Ishikawa (cell line): ENCODE measurements at regions not wholly inside any gene's neighbourhood (a gene's known extent, or its start where the extent isn't known, plus 50 kb on each side); places are given as distances from the start of the nearest gene placed in this dataset.

Source experiments
- CEBPB ChIP-seq: IDR thresholded peaks from 2 replicates; pipeline ENCODE4 v1.6.1; 2012
- CREB1 ChIP-seq: IDR thresholded peaks from 2 replicates; pipeline ENCODE4 v1.6.1; 2012; ENCODE audit warnings: low read depth
- EGR1 ChIP-seq: IDR thresholded peaks from 2 replicates; pipeline ENCODE4 v1.6.1; 2012
- EP300 ChIP-seq: IDR thresholded peaks from 2 replicates; pipeline ENCODE4 v1.6.1; 2012; ENCODE audit warnings: borderline replicate concordance
- FOXM1 ChIP-seq: IDR thresholded peaks from 2 replicates; pipeline ENCODE4 v1.6.1; 2012; ENCODE audit warnings: low read depth, borderline replicate concordance
- NFIC ChIP-seq: IDR thresholded peaks from 2 replicates; pipeline ENCODE4 v1.6.1; 2012
- RAD21 ChIP-seq: IDR thresholded peaks from 2 replicates; pipeline ENCODE4 v1.6.1; 2012; ENCODE audit warnings: low read depth
- TAF1 ChIP-seq: IDR thresholded peaks from 2 replicates; pipeline ENCODE4 v1.6.1; 2012; ENCODE audit warnings: low read depth, mild to moderate bottlenecking
- TCF12 ChIP-seq: IDR thresholded peaks from 2 replicates; pipeline ENCODE4 v1.6.1; 2012; ENCODE audit warnings: low read depth
- TEAD4 ChIP-seq: IDR thresholded peaks from 2 replicates; pipeline ENCODE4 v1.6.1; 2012
- YY1 ChIP-seq: IDR thresholded peaks from 2 replicates; pipeline ENCODE4 v1.6.1; 2012; ENCODE audit warnings: low read depth
- ZBTB7A ChIP-seq: IDR thresholded peaks from 2 replicates; pipeline ENCODE4 v1.6.1; 2012; ENCODE audit warnings: low read depth
- TF ChIP-seq, protein P1 (sequence below): IDR thresholded peaks from 2 replicates; pipeline ENCODE4 v1.6.1; 2012
- TF ChIP-seq, protein P2 (sequence below): IDR thresholded peaks from 2 replicates; pipeline ENCODE4 v1.6.1; 2012
- TF ChIP-seq, protein P3 (sequence below): IDR thresholded peaks from 2 replicates; pipeline ENCODE4 v1.6.1; 2012; ENCODE audit warnings: low read depth, mild to moderate bottlenecking

DNA sequence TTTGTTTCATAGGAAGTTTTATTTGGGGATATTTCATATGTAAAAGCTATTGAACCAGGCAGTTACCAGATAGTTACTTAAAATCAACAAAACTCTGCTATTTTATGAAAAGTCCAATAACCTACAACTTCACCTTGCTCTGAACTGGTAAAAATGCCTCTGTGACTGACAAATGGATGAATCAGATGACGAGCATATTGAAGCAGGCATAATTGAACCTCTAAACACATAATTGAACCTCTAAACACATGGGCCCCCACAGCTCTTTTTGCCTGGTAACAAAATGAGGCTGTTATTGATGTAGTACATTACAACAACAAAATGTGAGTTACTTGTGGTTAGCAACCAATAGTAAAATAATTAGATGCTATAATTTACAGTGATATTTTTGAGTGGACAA lies 99.7 kb downstream of the MBL2 start:
- no peak for TF ChIP-seq FOXM1
- no peak for TF ChIP-seq TAF1
- TF ChIP-seq CEBPB = no peak

DNA sequence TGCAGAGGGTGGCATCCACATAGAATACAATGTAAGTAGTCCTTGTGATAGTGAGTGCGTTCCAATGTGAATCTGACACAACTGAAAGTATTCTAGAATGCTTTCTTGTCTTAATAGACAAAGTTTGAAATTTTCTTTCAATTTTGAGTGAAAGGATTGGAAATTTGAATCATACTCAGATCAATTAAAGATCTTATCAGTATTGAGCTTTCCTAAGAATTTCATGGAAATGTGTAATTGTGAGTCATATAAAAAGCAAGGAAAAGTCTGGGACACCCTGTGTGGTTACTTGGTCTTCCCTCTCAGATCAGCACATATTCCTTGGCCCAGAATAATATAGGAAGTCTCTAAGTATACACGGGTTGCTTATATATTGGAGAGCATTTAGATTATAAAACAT lies 99.1 kb downstream of the MBL2 start:
- TF ChIP-seq, protein P1, sequence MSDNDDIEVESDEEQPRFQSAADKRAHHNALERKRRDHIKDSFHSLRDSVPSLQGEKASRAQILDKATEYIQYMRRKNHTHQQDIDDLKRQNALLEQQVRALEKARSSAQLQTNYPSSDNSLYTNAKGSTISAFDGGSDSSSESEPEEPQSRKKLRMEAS = no peak
- TF ChIP-seq NFIC (no peak), FOXM1 (no peak), TEAD4 (no peak), TAF1 (no peak)
- TF ChIP-seq, protein P2, sequence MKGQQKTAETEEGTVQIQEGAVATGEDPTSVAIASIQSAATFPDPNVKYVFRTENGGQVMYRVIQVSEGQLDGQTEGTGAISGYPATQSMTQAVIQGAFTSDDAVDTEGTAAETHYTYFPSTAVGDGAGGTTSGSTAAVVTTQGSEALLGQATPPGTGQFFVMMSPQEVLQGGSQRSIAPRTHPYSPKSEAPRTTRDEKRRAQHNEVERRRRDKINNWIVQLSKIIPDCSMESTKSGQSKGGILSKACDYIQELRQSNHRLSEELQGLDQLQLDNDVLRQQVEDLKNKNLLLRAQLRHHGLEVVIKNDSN = no peak

DNA sequence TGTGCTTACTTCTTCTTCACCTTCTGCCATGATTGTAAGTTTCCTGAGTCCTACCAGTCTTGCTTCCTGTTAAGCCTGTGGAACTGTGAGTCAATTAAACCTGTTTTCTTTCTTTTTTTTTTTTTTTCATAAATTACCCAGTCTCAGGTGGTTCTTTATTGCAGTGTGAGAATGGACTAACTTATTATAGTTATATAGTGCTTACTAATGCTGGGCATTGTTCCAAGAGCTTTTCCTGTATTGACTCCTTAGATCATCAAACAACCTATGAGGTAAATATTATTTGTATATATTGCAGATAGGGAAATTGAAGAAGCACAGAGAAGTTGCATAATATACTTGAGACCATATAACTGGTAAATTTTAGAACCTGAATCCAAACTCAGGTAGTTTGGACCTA lies 98.1 kb downstream of the MBL2 start:
- TF ChIP-seq CEBPB = no peak

DNA sequence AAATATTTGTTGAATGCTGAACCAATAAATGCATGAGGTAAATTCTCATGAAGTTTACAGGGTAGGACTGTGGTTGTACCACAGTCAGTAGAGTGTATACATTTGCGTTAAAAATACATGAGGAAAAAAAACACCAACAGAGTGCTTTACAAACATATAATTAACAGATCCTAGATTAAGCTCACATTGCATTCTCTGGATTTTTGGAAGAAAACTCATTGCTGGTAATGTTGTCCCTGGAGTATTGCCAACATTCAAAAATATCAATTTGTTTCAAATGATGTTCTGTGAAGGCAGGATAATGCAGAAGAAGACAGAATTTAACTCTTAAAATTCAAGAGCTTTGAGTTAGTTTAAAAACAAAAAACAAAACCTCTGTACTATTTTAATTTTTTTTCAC lies 95.5 kb downstream of the MBL2 start:
- TF ChIP-seq NFIC = peak; percentile 73
- TF ChIP-seq EP300 = peak; percentile 44; the same call in 1 of the 2 replicates
- TF ChIP-seq TCF12 = no peak
- peak; percentile 44; the same call in 1 of the 2 replicates for TF ChIP-seq FOXM1
- TF ChIP-seq YY1 = no peak
- no peak for TF ChIP-seq TAF1
- no peak for TF ChIP-seq RAD21
- no peak for TF ChIP-seq CREB1
- TF ChIP-seq, protein P2 = no peak
- no peak for TF ChIP-seq EGR1
- peak; percentile 89 for TF ChIP-seq TEAD4
- TF ChIP-seq, protein P3, sequence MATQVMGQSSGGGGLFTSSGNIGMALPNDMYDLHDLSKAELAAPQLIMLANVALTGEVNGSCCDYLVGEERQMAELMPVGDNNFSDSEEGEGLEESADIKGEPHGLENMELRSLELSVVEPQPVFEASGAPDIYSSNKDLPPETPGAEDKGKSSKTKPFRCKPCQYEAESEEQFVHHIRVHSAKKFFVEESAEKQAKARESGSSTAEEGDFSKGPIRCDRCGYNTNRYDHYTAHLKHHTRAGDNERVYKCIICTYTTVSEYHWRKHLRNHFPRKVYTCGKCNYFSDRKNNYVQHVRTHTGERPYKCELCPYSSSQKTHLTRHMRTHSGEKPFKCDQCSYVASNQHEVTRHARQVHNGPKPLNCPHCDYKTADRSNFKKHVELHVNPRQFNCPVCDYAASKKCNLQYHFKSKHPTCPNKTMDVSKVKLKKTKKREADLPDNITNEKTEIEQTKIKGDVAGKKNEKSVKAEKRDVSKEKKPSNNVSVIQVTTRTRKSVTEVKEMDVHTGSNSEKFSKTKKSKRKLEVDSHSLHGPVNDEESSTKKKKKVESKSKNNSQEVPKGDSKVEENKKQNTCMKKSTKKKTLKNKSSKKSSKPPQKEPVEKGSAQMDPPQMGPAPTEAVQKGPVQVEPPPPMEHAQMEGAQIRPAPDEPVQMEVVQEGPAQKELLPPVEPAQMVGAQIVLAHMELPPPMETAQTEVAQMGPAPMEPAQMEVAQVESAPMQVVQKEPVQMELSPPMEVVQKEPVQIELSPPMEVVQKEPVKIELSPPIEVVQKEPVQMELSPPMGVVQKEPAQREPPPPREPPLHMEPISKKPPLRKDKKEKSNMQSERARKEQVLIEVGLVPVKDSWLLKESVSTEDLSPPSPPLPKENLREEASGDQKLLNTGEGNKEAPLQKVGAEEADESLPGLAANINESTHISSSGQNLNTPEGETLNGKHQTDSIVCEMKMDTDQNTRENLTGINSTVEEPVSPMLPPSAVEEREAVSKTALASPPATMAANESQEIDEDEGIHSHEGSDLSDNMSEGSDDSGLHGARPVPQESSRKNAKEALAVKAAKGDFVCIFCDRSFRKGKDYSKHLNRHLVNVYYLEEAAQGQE = no peak

DNA sequence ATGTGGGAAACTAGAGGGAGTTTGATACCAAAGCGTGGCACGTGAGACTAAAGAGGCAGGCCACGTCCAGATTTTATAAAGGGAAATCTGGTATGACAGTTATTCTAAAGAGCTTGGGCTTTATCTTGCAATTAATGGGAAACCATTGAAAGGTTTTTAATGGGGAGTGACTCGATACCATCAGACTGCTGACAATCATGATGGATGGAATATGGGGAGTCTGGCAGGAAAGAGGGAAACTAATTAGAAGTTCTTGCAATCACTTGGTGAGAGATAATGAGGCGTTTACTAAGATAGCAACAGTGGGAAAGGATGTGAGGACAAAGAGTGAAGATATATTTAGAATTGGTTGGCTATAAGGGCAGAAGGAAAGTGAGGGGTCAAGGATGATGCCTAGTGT lies 94.0 kb downstream of the MBL2 start:
- TF ChIP-seq NFIC (no peak), TAF1 (no peak), CEBPB (no peak), EGR1 (no peak), RAD21 (no peak), ZBTB7A (no peak), TEAD4 (no peak), CREB1 (no peak), YY1 (no peak), EP300 (no peak), TCF12 (no peak)
- TF ChIP-seq, protein P1 = no peak
- TF ChIP-seq, protein P3 = no peak
- TF ChIP-seq, protein P2 = no peak

DNA sequence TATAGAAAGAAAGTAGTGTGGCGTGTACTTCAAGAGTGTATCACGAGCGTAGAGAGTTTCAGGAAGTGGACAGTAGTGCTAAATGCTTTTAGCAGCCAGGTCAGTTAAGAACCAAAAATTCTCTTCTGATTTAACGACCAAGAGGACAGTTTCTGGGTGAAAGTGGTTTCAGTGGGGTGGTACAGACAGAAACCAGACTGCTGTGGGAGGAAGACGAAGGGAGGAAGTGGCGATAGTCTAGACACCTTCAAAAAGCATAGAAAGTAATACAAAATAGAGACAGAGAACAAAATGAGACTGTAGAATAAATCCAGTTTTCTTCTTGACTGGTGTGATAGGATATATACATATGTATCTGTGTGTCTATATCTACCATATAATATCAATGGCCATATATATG lies 93.5 kb downstream of the MBL2 start:
- TF ChIP-seq TEAD4 = no peak

DNA sequence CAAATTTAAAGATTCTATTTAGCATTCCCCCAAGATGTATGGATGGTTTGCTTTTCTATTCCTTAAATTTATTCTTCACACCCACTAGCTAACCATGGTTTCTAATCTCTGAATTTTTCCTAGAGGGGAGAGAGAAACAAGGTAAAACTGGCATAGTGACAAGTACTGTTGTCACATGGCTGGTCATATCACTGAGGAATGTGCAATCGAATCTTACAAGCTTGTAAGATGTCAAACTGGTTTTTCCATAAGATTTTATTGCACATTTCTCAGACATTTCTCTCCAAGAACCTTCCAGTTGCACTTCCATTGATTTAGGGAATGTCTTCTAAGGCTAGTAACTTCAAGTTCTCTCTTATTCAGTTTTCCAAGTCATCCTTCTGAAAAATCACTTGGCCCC lies 89.8 kb downstream of the MBL2 start:
- peak; percentile 19; the same call in 1 of the 2 replicates for TF ChIP-seq CEBPB
- peak; percentile 50 for TF ChIP-seq TCF12
- no peak for TF ChIP-seq CREB1
- no peak for TF ChIP-seq FOXM1
- TF ChIP-seq TEAD4 = peak; percentile 88
- TF ChIP-seq NFIC = peak; percentile 82
- peak; percentile 67; the same call in 1 of the 2 replicates for TF ChIP-seq EP300
- TF ChIP-seq, protein P2 = peak; percentile 76
- TF ChIP-seq, protein P1 = peak; percentile 41; the same call in 1 of the 2 replicates
- no peak for TF ChIP-seq RAD21
- no peak for TF ChIP-seq EGR1
- TF ChIP-seq, protein P3 = no peak
